ENCODE measurements at regions not wholly inside any gene's neighbourhood (a gene's known extent, or its start where the extent isn't known, plus 50 kb on each side); places are given as distances from the start of the nearest gene placed in this dataset.

- Histone ChIP-seq H3K27ac (no peak overlapping the region), H3K9me3 (no peaks in the 10 kb centered on the region), H3K4me1 (peaks cover 22% of the 10 kb centered on the region), H3K4me3 (no peak overlapping the region), H3K36me3 (no peaks in the 10 kb centered on the region), H3K27me3 (no peaks in the 10 kb centered on the region)
- WGBS: 85% methylated on average over 3 of the region's 3 CpGs
- DNase-seq (ENCODE audit: low spot score in 2 of 2): no peak
- no peak for TF ChIP-seq POLR2A (IDR thresholded peaks at IDR 0.05)
- no peak for TF ChIP-seq EP300 (IDR thresholded peaks at IDR 0.05)
- TF ChIP-seq CTCF (IDR thresholded peaks at IDR 0.05): no peak
- no peak for TF ChIP-seq POLR2AphosphoS5 (IDR thresholded peaks at IDR 0.05)
Observed at GRCh38 chr14:100011628-100012325, 53.4 kb upstream of the EVL start.

DNA sequence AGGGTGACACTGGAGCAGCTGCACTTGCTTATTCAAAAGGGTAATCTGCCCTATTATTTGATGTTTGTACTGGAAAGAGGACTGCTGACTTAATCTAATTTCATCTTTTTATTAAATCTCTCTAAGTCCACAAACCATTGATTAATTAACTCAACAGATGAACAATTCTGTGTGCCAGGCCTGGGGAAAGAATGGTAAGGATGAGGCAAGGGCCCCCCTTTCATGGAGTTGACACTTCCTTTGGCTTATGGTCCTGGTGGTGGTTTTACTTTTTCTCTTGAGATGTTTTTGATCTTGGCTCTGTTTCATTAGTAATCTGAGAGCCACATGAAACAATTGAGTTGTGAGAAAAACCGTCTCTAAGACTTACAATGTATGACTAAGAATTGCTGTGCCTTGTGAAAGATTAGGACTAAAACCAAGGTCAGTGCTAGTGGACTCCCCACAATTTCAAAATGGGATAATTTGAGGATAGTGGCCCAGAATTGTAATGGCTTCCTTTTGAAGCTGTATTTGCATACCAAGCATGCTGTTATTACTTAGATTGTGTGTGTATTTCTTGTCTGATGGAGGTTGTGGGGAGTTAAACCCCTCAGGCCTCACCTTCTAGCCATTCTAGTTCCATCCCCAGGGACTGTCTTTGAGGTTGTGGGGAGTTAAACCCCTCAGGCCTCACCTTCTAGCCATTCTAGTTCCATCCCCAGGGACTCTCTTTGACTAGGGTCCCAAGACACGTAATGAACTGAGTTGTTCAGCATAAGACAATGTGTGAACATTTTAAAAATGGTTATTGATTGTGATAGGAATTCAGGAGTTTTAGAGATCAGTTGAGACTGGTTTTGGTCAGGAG, 52.5 kb upstream of the EVL start:
- 66% methylated on average over 2 of the region's 2 CpGs for WGBS
- no peak for DNase-seq (ENCODE audit: low spot score in 2 of 2)
- Histone ChIP-seq H3K27me3 (no peaks in the 10 kb centered on the region), H3K4me3 (no peak overlapping the region), H3K4me1 (peaks cover 25% of the 10 kb centered on the region), H3K9me3 (no peaks in the 10 kb centered on the region), H3K36me3 (no peaks in the 10 kb centered on the region), H3K27ac (no peak overlapping the region)
- TF ChIP-seq EP300 (IDR thresholded peaks at IDR 0.05): no peak
- no peak for TF ChIP-seq POLR2AphosphoS5 (IDR thresholded peaks at IDR 0.05)
- TF ChIP-seq CTCF (IDR thresholded peaks at IDR 0.05): no peak

DNA sequence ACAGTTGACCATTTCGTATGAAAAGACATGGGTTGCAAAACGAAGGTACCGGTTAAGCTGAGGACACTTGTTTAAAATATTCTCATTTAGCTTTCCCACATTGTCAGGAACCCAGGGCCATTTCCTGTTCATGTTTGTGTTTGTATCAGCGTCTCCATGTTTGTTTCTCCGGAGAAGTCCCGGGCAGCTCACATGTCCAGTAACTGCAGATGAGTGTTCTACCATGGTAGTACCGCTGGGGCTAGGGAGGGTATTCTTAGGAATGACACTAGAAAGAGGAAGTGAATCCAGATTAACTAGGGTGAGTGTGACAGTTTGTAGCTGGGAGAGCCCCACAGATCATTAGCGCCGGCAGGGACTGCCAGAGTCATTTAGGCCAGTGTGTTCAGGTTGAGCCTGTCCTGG, 50.0 kb upstream of the EVL start:
- TF ChIP-seq POLR2AphosphoS5 (IDR thresholded peaks at IDR 0.05): no peak
- Histone ChIP-seq H3K4me3 (no peak overlapping the region), H3K27me3 (no peaks in the 10 kb centered on the region), H3K4me1 (peaks cover 24% of the 10 kb centered on the region), H3K36me3 (no peaks in the 10 kb centered on the region), H3K27ac (no peak overlapping the region), H3K9me3 (no peaks in the 10 kb centered on the region)
- DNase-seq (ENCODE audit: low spot score in 2 of 2): no peak
- WGBS: 78% methylated on average over 9 of the region's 9 CpGs
